Adrenal gland (tissue), 5 donors: ENCODE measurements at regions not wholly inside any gene's neighbourhood (a gene's known extent, or its start where the extent isn't known, plus 50 kb on each side); places are given as distances from the start of the nearest gene placed in this dataset.

ENCODE experiments used
- CTCF ChIP-seq, 6 experiments: fragments of 450-650 bp in 4 of 6; fragments of 200-600 bp in 2 of 6; sonication (generic) in 1 of 6; IDR thresholded peaks; 1 replicate in 5 of 6; 2 replicates in 1 of 6; pipeline versions ENCODE4 v1.5.1 to v1.8.0; 2016 to 2021; ENCODE audit warnings: antibody characterized with exemption in 6 of 6, mild to moderate bottlenecking in 2 of 6, moderate library complexity in 1 of 6
- POLR2A ChIP-seq, 2 donors: fragments of 450-650 bp; IDR thresholded peaks; one replicate each; pipeline ENCODE4 v1.6.1; 2017; ENCODE audit warnings: antibody characterized with exemption in 2 of 2, mild to moderate bottlenecking in 2 of 2, moderate library complexity in 1 of 2
- donor health status: DM: no; HTN: no; CAD: no.

GRCh38 chrY:15540516-15540915 lies 1016.2 kb downstream of the NLGN4Y start:
- TF ChIP-seq CTCF (IDR thresholded peaks at IDR 0.05) (no peak), POLR2A (IDR thresholded peaks at IDR 0.05) (no peak)
